Activated T-helper 1 cell treated with Interleukin-2 at 50 U/mL for 16 hours (primary cell): ENCODE measurements at regions not wholly inside any gene's neighbourhood (a gene's known extent, or its start where the extent isn't known, plus 50 kb on each side); places are given as distances from the start of the nearest gene placed in this dataset.

Source experiments
- DNase-seq: peaks from one replicate; pipeline ENCODE4 v3.0.0-alpha.2; 2020; ENCODE audit warnings: low read depth

DNA sequence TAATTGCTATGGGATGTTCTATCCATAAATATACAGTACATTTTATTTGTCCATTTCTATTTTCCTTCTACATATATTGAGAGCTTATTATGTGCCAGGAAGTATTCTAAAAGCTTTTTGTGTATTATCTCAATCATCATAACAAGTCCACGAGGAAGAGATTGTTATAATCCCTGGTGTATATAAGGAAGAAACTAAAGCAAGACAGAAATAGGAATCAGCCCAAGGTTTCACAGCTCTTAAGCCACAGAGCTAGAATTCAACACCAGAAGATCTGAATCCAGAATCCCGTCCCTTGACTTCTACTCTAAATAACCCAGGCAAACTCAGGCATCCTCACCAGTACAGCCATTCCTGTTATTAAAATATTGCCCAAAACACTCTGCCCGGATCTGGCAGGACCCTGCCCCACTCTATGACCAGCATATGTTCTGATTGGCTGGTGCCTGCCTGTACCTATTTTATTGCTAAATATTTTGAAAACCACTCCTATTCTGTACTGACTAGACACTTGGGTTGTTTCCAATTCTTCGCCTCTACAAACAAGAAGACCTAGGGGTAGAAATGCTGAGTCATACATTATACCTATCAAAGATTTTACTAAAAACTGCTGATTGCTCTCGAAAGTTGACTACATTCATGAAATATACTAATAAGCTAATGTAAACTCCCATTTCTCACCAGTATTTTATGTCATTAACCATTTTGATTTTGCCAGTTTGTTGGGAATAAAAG, 297.4 kb downstream of the ENC1 start:
- DNase-seq = no peak

DNA sequence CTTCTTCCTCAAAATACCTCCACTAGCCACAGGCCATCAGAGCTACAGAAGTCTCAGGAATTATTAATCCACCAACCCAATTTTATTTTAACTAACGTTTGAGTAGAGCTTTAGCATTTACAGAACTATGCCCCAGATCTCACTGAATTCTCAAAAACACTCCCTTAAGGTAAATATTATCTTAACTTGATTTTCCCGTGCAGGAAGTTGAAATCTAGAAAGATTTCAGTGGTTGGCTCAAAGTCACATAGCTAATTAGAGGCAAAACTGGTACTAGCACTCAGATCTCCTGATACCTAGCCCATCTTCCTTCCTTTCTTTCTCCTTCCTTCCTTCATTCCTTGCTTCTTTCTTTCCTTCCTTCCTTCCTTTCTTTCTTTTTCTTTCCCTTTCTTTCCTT, 298.3 kb downstream of the ENC1 start:
- DNase-seq = no peak

DNA sequence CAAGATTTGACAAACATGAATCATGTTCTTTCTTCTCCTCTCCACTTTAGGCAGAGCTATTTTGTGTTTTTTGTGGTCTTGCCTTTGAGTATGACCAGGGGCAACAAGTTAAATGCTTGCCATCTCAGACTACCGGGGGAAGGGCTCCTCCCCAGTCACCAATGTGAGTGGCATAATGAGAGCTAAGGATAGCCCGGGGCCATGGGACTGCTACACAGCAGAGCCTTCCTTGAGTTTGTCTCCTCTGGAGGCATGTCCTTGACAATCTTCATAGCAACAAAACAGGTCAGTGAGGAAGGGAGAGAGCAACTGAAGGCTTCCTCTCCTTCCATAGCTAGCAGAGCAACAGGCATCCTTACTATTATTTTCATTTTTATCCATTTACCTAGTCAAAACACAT, 299.3 kb downstream of the ENC1 start:
- DNase-seq = no peak

DNA sequence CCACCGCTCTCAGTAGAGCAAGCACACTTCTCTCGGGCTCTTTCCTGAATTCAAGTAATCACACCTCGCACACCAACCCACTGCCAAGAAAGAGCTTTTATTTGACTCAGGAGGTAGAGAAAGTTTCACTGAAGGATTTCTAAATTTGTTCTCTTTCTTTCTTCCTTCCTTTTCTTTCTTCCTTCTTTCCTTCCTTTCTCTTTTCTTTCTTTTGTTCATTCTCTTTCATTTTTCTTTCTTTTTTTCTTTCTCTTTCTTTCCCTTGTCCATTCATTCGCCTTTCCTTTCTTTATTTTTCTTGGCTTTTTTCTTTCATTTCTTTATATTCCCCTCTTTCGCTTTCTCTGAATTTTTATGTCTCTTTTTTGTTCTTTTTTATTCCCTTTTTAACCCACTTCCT, 300.1 kb downstream of the ENC1 start:
- no peak for DNase-seq

DNA sequence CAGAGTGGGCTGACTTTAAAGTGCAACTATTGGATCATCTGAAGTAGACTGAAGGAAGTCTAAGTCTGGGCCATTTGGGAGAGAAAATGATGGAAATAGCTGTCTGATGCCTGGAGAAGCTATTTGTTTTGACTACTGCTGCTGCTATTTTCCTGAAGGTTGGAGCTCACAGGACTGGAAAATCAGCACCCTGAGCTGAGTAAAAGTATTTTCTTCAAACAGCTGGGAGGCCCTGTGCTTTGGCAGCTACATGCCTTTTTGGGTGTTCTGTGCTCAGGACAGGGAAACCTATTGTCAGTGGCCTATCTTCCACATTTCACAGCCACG, 302.6 kb downstream of the ENC1 start:
- no peak for DNase-seq

DNA sequence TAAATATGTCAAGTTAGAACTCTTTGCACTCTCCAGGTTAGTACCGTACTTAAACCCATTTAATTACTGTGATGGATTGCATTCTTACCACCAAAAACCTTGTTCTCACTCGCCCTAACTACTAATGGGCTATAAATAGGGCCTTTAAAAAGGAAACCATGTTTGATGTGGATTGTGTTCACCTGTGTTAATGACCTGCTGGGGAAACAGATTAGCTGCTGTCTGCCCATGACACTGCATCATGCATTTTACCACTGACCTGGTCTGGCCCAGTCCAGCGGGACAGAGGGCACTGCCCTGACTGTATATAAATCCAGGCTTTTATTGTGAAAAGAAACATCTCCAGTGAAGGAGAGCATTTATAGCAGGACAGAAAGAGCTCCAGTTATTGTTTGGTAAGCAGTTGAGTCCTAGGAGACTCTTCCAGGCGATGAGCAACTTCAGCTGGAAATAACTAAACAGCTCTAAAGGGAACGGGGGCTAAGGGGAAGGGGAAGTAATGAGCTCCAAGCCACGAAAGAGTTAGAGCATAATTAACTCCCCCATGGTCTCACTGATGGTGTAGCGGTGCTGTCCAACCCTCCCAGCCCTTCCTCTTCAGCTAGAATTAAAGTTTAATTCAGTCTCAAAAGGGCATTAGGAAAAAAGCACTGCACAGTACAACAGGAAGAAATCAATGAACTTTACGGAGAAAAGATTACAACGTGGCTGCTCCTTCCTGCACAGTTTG, 303.1 kb downstream of the ENC1 start:
- no peak for DNase-seq

DNA sequence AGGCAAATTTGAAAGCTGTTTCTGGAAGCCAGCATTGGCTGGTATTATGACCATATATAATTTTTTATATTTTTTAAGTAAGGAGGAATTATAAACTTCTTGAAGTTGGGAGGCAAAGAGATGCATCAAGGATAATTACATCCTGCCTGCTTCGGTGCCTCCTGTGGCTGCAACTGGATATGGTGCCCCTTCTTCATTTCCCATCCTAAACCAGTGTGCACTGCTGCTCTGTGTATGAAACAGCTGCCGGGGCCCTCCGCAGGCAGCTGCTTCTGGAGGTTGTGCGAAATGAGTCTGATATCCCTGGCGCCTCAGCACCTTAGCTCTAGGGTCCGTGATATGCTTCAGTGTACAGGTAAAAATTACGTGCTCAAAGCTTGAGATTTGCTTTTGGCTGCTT, 304.2 kb downstream of the ENC1 start:
- no peak for DNase-seq

DNA sequence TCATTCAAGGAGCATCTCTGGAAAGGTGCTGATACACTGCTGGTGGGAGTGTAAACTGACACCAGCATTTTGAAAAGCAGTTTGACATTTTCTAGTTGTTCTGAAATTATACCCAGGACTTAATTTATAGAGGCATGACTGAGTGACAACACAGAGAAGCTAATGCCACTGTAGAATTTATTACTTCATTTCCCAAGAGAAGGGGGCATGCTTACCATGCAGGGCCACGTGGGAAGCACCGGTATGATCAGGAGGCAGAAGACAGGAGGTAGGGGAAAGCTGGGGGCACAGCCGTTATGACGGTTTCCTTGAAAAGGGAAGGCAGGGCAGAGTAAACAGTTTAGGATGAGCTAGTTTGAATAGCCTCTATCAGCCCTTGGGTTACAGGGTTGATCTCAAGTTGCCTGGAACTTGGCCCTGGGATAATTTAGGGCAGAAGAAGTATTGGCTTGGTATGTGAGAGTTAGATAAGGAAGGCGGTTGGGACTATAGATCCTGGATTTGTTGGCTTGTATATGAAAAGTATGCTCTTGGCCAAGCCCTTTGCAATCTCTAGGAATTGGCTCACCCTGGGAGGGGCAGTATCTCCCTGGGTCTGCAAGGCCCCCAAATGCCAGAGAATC, 305.7 kb downstream of the ENC1 start:
- DNase-seq = no peak

DNA sequence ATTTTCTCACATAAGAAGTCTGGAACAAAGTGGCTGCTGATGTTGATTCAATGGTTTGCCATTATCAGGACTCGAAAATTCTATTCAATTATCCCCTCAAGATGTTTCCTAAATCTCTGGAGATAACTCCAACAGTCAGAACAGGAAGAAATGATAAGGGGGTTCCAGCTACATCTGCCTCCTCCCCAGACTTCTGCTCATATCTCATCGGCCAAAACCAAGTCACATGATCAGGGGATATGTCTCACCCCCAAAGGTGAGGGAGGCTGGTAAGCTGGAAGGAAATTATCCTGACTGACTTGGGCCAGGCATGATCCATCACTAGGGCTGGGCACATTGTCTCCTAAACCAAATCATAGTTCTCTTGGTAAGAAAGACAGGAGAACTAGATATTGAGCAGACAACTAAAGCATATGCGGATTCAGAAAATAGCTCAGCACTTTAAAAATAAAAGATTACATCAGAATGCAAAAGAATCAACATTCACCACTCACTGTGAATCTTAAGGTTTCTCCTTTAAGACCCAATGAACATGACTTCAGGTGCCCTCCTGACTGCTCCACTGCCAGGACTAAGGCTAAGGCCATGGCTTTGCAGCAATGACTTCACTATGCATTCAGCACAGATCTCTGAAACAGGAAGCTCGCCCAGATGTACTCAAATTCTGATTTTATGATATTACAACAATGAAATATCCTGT, 306.3 kb downstream of the ENC1 start:
- no peak for DNase-seq

DNA sequence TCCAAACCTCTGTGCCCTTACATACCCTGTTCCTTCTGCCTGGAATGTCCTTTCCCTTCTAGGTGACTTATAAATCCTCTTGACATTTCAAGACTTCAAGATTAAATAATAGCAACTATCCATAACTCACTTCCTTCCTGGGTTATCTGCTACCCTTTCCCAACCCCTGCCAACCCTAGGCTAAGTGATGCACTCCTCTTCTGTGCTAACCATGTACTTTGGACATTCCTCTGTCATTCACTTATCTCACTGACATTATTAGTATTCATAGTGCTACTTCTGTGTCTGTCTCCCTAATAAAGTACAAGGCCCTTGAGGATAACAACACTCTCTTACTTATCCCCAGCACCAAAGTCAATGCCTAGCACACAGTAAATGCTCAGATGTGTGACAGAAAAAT, 307.1 kb downstream of the ENC1 start:
- no peak for DNase-seq

DNA sequence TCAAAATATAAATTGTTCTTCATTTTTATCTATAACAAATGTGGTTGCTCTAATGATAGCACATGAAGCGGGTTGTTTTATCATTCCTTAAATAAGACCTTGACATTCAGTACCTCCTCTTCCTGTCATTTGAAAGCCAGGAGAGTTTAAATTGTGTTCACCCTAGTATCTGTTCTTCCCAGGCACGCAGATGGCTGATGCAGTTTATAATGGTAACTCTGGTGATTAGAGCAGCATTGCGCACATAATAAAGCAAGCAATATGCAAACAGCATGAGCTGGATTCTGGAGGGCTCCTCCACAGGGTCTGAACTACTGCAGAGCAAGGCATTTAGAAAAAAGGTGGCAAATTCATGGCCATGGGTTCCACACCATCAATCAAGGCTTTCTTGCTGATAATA, 307.8 kb downstream of the ENC1 start:
- no peak for DNase-seq

DNA sequence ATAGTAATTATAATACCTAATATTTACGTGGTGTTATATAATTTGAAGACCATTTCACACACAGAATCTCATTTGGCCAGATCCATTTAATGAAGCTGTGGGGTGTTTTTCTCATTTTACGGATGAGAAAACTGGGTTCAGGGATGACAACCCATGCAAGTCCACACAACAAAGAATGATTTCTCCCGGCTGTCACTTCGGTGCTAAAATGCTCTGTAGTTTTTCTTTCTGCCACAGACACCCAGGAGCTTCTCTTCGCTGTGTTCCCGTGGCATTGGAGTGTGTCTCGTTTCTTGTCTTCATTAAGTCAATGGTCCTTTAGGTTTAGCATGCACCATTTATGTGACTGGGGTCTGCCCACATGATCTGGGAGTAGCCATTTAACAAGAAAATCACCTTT, 308.5 kb downstream of the ENC1 start:
- DNase-seq = no peak

DNA sequence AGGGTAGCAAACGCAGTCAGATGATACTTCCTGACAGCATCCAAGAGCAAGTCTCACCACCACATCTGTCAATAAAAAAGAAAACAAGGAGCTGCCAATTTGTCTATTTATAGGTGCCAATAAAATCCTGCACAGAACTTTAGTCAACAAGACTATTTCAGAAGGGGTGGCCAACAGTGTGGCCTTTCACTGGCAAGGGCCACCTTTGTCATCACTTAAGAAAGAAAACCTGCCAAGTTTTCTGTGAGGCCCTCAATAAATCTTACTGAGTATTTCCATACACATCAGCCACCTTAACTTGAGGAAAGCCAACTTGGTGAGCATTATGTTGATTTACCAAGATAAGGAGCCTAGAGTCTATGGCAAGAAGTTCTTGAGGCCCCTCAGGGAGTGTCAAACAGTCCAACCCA, 312.3 kb downstream of the ENC1 start:
- DNase-seq = no peak

DNA sequence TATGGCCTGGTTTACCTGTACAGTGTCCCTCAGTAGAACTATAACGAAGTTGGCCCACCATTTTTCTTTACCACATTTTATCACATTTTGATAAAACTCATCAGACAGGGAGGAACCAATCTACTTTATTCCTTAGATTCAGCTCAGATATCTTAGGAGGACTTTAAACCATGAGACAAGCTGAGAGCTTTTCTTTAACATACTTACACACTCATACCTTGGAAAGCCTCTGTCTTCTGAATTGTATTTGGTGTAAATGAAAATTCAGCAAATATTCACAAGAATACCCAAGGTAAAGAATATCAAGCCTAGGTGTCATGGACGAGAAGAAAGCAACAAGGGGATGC, 313.2 kb downstream of the ENC1 start:
- no peak for DNase-seq

DNA sequence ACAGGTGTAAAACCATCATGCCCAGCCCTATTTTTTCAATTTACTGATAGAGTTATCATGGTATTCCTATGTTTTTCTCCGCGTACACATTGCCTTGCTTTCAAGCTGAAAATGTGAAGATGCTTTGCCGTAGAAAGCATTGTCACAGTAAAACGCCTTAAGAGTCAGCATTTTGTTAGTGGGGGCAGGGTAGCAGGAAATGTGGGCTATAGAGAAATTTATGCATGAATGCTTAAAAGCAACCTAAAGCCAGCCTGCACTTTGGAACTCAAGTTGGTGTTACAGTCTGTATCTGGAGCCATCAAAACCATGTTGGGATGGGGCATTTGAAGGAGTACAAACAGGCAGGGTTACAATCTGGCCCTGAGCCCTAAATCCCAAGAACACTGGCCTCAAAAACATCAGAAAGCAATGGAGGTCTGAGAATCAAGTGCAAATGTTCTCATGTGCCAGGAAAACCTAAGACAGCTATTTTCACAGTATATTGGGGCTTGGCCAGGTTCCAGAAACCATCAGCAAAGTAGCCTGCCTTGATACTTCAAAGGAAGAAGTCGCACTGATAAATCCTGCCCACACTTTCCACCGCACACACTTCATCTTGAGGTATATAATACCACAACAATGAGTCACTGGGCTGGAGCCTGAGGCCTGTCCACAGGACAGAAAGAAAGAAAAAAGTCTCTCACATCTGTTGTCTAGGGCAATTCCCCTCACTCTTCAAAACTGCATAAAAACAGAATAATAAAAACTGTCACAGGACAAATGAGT, 313.8 kb downstream of the ENC1 start:
- peak; percentile 2 for DNase-seq

DNA sequence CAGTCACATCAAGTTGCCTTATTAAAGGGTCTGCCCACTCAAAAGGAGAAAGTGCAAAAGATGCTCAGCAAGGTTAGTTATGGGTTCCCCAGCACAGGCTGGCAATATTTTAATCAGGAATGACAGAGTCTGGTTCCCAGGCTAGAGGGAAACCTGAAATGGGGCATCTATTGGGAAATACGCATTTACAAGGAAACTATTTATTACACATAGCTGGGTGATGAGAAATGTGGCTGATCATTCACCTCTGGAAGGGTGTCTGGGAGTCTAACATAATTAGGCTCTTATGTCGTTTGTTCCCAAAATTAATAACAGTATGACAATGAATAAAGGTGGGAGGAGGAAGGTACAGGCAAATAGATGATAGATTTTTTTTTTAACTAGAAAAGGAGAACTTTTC, 314.7 kb downstream of the ENC1 start:
- DNase-seq = no peak

DNA sequence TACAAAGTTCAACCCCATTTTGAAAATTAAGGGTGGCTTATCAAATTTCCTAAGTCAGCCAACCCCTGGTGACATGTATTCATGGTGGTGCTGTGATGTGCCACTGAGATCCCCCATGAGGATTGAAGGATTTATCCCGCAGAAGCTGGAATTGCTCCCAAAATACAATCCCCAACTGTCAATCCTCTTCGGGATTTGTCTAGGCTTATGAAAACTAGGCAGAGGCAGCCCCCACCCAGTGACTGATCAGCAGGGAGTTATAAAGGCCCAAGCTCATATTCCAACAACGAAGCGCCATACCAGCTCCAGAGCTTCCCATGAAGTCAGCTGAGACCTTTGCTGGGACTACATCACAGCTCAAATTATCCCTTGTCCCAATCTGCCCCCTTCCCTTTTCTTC, 316.0 kb downstream of the ENC1 start:
- DNase-seq = no peak

DNA sequence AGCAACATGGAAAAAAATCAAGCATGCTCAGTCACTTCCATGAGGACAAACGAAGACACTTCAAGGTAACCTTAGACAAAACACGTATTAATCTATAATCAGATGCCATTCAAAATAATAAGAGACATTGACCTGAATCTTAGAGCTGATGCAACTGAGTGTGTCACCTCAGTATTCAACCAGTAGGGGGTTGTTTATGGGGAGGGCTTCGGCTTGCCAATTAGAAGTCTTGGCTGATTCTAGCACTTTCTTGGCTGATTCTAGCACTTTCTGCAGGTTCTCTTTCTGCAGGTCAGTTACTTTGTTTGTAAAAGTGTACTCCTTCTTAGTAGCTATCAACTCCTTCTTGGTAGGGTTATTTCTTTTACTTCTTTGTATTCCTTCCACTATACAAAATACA, 317.6 kb downstream of the ENC1 start:
- no peak for DNase-seq

DNA sequence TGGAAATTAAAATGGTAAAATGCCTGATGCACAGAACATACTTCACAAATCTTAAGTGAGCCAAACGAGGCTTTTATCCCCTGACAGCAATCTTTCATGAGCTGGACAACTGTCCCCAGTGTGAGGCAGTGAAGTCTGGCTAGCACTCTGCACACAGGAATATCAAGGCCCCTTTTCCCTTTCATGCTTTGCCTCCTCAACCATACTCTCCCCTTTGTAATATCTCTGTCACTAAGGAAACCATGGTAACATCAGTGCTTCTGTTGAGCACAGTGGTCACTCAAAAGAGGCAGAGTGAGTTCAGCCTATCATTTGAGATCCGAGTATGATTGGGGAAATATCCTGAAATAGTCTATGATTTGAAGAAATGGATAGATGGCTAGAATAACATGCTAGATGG, 318.3 kb downstream of the ENC1 start:
- DNase-seq = no peak

DNA sequence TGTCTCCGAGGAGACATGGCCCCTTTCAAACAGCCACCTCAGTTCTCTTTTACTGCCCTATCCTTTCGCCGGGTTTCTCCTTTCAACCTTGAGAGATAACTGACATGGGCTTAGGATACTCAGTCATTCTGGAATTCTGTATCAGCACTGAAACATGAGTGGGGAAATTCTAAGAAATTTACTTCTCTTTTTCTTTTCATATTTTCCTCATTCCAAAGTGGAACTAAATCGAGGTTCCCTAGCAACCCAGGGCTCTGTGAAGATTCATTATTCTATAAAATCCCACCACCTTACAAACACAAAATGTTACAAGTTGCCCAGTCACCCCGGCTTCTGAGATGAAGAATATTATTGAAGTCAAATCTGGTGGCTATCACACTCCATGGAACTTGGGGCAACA, 319.2 kb downstream of the ENC1 start:
- no peak for DNase-seq

DNA sequence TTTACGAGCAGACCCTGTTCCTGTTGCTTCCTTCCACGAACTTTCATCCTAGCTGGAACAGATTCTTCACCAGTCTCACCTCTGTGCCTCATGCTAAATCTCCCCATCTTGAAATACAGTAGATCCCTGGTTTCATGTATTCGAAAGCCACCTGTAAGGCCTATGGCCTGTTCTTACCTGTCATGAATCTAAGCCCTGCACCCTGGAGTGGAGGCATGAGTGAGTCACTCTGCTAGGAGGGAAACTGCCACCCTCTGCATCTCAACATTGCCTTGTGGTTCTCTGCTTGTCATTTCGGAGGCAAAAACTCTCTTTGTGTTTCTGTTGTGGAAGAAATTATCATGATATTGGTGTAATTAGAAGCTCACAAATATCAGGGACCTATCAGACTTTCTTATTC, 320.0 kb downstream of the ENC1 start:
- no peak for DNase-seq

DNA sequence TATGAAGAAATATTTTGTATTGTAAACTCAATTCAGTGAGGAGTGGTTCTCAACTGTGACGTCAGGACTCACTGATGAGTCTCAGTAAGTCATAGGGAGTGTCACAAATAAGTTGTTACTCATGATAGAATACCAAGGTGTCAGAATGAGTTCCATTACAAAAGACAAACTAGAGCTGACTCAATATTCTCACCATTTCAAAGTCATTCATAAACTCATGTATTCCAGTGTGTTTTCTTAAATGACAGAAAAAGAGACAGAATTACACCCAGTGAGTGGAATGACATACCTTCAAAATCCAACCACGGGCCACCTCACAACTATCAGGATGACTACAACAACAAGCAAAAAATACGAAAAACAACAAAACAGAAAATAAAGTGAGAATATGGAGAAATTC, 321.5 kb downstream of the ENC1 start:
- no peak for DNase-seq
